Coronary artery (tissue), 2 donors: ENCODE measurements at regions not wholly inside any gene's neighbourhood (a gene's known extent, or its start where the extent isn't known, plus 50 kb on each side); places are given as distances from the start of the nearest gene placed in this dataset.

Experiments used
- DNase-seq: peaks from one replicate; pipeline ENCODE4 v3.0.0-alpha.2; 2017; ENCODE audit warnings: low spot score
- H3K27ac ChIP-seq, 2 donors: fragments of 200-600 bp; sonication (generic); one replicate each; pipeline ENCODE4 v1.5.1; 2016 to 2019
- H3K4me3 ChIP-seq: fragments of 200-600 bp; sonication (generic); 2 replicates; pipeline ENCODE4 v1.5.1; 2016; ENCODE audit warnings: mild to moderate bottlenecking, moderate library complexity
- CTCF ChIP-seq: fragments of 200-600 bp; sonication (generic); IDR thresholded peaks from one replicate; pipeline ENCODE4 v1.5.1; 2019; ENCODE audit warnings: antibody characterized with exemption

- Histone ChIP-seq H3K27ac (no peak overlapping the region), H3K4me3 (no peak overlapping the region)
- TF ChIP-seq CTCF = no peak
- DNase-seq = no peak
These were observed 439.9 kb upstream of the MAF start for GRCh38 chr16:80040413-80040812.

GRCh38 chr16:80039777-80040176 is 439.2 kb upstream of the MAF start:
- no peak overlapping the region for H3K4me3 ChIP-seq
- no peak for DNase-seq
- no peak overlapping the region for H3K27ac ChIP-seq
- no peak for TF ChIP-seq CTCF

GRCh38 chr16:80038566-80038965 is 438.0 kb upstream of the MAF start:
- DNase-seq = no peak
- Histone ChIP-seq H3K27ac (no peak overlapping the region), H3K4me3 (no peak overlapping the region)
- TF ChIP-seq CTCF = no peak

GRCh38 chr16:80034948-80035663 is 434.6 kb upstream of the MAF start:
- no peak for TF ChIP-seq CTCF
- no peak for DNase-seq
- no peak overlapping the region for H3K27ac ChIP-seq
- H3K4me3 ChIP-seq = no peak overlapping the region

GRCh38 chr16:80034469-80034826 is 433.9 kb upstream of the MAF start:
- no peak for DNase-seq
- TF ChIP-seq CTCF = no peak
- Histone ChIP-seq H3K4me3 (no peak overlapping the region), H3K27ac (no peak overlapping the region)

- TF ChIP-seq CTCF = no peak
- Histone ChIP-seq H3K4me3 (no peak overlapping the region), H3K27ac (no peak overlapping the region)
- no peak for DNase-seq
These were observed 433.4 kb upstream of the MAF start for GRCh38 chr16:80033783-80034468.
